ENCODE measurements at regions not wholly inside any gene's neighbourhood (a gene's known extent, or its start where the extent isn't known, plus 50 kb on each side); places are given as distances from the start of the nearest gene placed in this dataset.

DNA sequence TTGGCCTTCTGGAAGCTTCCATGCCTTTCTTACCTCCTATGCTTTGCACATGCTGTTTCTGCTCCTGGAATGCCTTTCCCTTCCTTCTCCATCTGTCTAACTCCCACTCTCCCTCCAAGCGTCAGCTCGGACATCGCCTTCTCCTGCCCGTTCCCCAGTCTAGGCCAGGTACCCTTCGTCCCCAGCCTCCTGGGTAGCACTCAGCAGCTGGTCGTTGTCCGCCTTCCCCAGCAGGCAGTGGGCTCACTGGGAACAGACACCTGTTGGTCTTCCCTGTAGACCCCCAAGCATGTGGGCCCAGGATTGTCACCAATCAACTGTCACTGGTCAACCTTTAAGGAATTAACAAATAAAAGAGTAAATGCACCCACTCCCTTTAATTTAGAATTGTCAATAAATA is 202.2 kb downstream of the RGS3 start:
- Histone ChIP-seq H3K4me3 (ENCODE audit: low read length) (no peak overlapping the region), H3K36me3 (ENCODE audit: control insufficient read depth, insufficient read depth, low read length) (no peaks in the 10 kb centered on the region), H3K27me3 (ENCODE audit: control insufficient read depth, insufficient read depth, low read length) (no peaks in the 10 kb centered on the region), H3K4me1 (ENCODE audit: control insufficient read depth, insufficient read depth, low read length) (no peaks in the 10 kb centered on the region), H3K27ac (ENCODE audit: low read length) (no peak overlapping the region), H3K9me3 (ENCODE audit: control insufficient read depth, insufficient read depth, low read length) (no peaks in the 10 kb centered on the region)
- WGBS (ENCODE audit: insufficient coverage, insufficient read length) = no CpG with 5 or more reads among the region's 7 CpGs
- no peak for DNase-seq (ENCODE audit: low read depth, low spot score)

DNA sequence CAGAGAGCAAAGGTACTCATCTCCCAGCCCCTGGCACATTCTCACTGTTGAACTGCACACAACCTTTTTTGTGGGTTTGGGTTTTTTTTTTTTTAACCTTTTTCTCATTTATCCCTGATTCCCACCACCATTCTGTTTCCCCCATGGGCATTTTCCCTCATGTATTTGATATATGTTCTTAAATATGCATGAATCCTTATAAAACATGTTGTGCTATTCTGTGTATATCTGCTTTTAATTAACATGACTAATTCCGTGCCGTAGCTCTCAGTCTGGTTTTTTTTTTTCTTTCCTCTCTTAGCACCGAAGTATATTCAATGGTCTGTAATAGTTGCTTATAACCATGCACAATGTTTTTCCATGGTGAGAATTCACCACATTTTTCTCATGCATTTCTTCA is 204.5 kb downstream of the RGS3 start:
- no peaks in the 10 kb centered on the region for H3K27me3 ChIP-seq (ENCODE audit: control insufficient read depth, insufficient read depth, low read length)
- no peaks in the 10 kb centered on the region for H3K36me3 ChIP-seq (ENCODE audit: control insufficient read depth, insufficient read depth, low read length)
- WGBS (ENCODE audit: insufficient coverage, insufficient read length) = no CpG with 5 or more reads among the region's 3 CpGs
- no peak for DNase-seq (ENCODE audit: low read depth, low spot score)
- no peak overlapping the region for H3K4me3 ChIP-seq (ENCODE audit: low read length)
- no peaks in the 10 kb centered on the region for H3K9me3 ChIP-seq (ENCODE audit: control insufficient read depth, insufficient read depth, low read length)
- no peak overlapping the region for H3K27ac ChIP-seq (ENCODE audit: low read length)
- no peaks in the 10 kb centered on the region for H3K4me1 ChIP-seq (ENCODE audit: control insufficient read depth, insufficient read depth, low read length)

DNA sequence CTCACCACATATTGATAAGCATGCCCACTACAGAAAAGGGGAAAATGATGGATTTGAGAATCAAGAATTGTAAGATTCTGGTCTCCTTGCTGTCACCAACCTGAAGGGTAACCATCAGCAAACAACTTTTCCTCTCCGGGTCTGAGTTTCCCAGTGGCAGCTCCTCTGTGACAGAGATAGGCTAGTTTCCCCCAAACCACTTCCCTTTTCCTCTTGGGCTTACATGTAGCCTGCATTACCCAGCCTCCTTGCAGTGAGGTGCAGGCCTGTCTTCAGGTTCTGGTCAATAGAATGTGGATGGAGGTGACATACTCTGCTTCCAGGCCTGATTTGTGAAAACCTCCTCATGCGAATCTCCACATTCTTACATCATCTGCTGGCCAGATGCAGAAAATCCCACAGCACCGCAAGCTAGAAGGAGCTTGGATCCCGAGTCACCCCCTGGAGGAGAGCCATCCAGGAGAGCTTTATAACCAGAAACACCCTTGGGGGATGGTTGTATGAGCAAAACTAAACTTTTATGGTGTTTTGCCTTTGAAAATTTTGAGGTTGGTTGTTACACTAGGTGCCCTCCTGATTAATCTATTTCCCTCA is 206.1 kb downstream of the RGS3 start:
- no peak for DNase-seq (ENCODE audit: low read depth, low spot score)
- H3K27ac ChIP-seq (ENCODE audit: low read length) = no peak overlapping the region
- WGBS (ENCODE audit: insufficient coverage, insufficient read length) = no CpG with 5 or more reads among the region's 4 CpGs

DNA sequence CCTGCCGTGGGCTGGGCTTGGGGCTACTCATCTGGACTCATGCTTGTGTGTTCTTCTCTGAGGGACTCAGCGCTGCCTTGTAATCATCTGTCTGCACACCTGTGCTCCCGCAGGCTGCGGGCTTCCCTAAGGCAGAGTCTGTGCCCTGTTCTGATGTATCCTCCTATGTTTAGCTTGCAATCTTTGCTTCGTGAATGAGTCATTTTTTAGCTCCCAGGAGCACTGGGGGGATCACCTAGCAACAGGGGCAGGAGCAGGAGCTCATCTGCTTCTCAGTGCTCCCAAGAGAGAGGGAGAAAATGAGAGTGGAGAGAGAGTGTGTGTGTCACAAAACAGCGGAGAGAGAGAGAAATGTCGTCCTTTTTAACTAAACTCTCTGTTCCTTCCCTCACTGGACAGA is 202.4 kb upstream of the ZNF618 start:
- H3K9me3 ChIP-seq (ENCODE audit: control insufficient read depth, insufficient read depth, low read length) = no peaks in the 10 kb centered on the region
- no peaks in the 10 kb centered on the region for H3K27me3 ChIP-seq (ENCODE audit: control insufficient read depth, insufficient read depth, low read length)
- WGBS (ENCODE audit: insufficient coverage, insufficient read length) = no CpG with 5 or more reads among the region's 7 CpGs
- H3K27ac ChIP-seq (ENCODE audit: low read length) = no peak overlapping the region
- DNase-seq (ENCODE audit: low read depth, low spot score) = no peak
- H3K4me1 ChIP-seq (ENCODE audit: control insufficient read depth, insufficient read depth, low read length) = no peaks in the 10 kb centered on the region
- H3K36me3 ChIP-seq (ENCODE audit: control insufficient read depth, insufficient read depth, low read length) = no peaks in the 10 kb centered on the region
- no peak overlapping the region for H3K4me3 ChIP-seq (ENCODE audit: low read length)

More for the DNA sequence above, 206.1 kb downstream of the RGS3 start:
- no peaks in the 10 kb centered on the region for H3K4me1 ChIP-seq (ENCODE audit: control insufficient read depth, insufficient read depth, low read length)
- no peaks in the 10 kb centered on the region for H3K9me3 ChIP-seq (ENCODE audit: control insufficient read depth, insufficient read depth, low read length)
- no peak overlapping the region for H3K4me3 ChIP-seq (ENCODE audit: low read length)
- no peaks in the 10 kb centered on the region for H3K36me3 ChIP-seq (ENCODE audit: control insufficient read depth, insufficient read depth, low read length)
- no peaks in the 10 kb centered on the region for H3K27me3 ChIP-seq (ENCODE audit: control insufficient read depth, insufficient read depth, low read length)

DNA sequence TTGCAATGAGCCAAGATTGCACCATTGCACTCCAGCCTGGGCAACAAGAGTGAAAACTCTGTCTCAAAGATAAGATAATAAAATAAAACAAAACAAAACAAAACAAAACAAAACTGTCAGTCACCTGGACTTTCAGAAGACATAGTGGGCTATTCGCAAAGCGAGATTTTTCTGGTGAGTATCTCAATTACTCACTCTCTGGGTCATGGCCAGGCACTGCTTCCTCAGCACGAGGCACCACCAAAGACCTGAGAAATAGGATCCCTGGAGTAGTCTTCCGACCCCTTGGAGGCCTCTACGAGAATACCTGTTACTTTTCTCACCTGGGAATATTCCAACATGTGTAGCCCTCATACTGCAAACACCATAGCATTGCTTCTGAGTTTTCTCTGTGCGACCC is 201.7 kb upstream of the ZNF618 start:
- H3K4me1 ChIP-seq (ENCODE audit: control insufficient read depth, insufficient read depth, low read length) = no peaks in the 10 kb centered on the region
- no peaks in the 10 kb centered on the region for H3K27me3 ChIP-seq (ENCODE audit: control insufficient read depth, insufficient read depth, low read length)
- no peak overlapping the region for H3K27ac ChIP-seq (ENCODE audit: low read length)
- no peak for DNase-seq (ENCODE audit: low read depth, low spot score)
- no peak overlapping the region for H3K4me3 ChIP-seq (ENCODE audit: low read length)
- no peaks in the 10 kb centered on the region for H3K9me3 ChIP-seq (ENCODE audit: control insufficient read depth, insufficient read depth, low read length)
- H3K36me3 ChIP-seq (ENCODE audit: control insufficient read depth, insufficient read depth, low read length) = no peaks in the 10 kb centered on the region
- no CpG with 5 or more reads among the region's 6 CpGs for WGBS (ENCODE audit: insufficient coverage, insufficient read length)

DNA sequence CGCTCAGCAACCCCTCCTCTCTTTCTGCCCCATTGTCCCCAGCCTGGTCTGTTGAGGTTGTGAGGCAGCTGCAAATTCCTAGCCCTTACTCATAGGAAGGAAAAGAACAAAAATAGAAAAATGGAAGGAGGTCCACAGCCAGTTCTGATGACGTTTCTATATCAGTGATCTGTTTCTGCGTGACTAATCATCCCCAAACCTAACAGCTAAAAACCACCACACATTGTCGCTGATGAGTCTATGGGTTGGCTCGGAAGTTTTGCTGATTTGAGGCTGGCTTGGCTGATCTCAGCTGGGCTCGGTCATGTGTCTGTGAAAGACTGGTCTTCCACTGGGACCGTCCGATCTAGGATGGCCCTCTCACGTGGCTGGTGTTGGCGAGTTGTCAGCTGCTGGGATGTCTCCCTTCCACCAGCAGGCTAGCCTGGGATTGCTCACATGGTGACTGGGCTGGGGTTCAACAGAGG is 200.6 kb upstream of the ZNF618 start:
- no peak for DNase-seq (ENCODE audit: low read depth, low spot score)
- no peaks in the 10 kb centered on the region for H3K36me3 ChIP-seq (ENCODE audit: control insufficient read depth, insufficient read depth, low read length)
- no peaks in the 10 kb centered on the region for H3K27me3 ChIP-seq (ENCODE audit: control insufficient read depth, insufficient read depth, low read length)
- H3K27ac ChIP-seq (ENCODE audit: low read length) = no peak overlapping the region
- H3K9me3 ChIP-seq (ENCODE audit: control insufficient read depth, insufficient read depth, low read length) = no peaks in the 10 kb centered on the region
- no CpG with 5 or more reads among the region's 10 CpGs for WGBS (ENCODE audit: insufficient coverage, insufficient read length)
- no peak overlapping the region for H3K4me3 ChIP-seq (ENCODE audit: low read length)
- H3K4me1 ChIP-seq (ENCODE audit: control insufficient read depth, insufficient read depth, low read length) = no peaks in the 10 kb centered on the region

DNA sequence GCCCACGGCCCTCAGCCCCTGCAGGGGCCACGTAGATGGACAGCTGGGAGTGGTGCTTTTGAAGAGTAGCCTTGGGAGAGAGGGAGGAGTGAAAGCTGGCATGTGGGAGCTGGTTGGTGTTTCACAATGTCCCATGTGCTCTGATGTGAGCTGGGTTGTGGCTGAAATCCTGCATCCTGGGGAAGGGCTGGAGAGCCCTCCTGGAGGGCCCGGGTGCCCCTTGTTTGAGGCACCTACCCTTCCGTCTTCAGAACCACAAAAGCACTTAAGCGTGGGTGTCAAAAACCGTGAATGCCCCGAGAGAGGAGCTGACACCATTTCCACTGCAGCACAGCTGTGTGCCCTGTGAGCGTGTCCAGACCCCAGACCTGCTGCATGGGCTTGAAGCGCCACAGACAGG is 199.1 kb upstream of the ZNF618 start:
- Histone ChIP-seq H3K36me3 (ENCODE audit: control insufficient read depth, insufficient read depth, low read length) (no peaks in the 10 kb centered on the region), H3K27ac (ENCODE audit: low read length) (no peak overlapping the region), H3K27me3 (ENCODE audit: control insufficient read depth, insufficient read depth, low read length) (no peaks in the 10 kb centered on the region), H3K9me3 (ENCODE audit: control insufficient read depth, insufficient read depth, low read length) (no peaks in the 10 kb centered on the region), H3K4me3 (ENCODE audit: low read length) (no peak overlapping the region), H3K4me1 (ENCODE audit: control insufficient read depth, insufficient read depth, low read length) (no peaks in the 10 kb centered on the region)
- DNase-seq (ENCODE audit: low read depth, low spot score) = no peak
- no CpG with 5 or more reads among the region's 9 CpGs for WGBS (ENCODE audit: insufficient coverage, insufficient read length)

DNA sequence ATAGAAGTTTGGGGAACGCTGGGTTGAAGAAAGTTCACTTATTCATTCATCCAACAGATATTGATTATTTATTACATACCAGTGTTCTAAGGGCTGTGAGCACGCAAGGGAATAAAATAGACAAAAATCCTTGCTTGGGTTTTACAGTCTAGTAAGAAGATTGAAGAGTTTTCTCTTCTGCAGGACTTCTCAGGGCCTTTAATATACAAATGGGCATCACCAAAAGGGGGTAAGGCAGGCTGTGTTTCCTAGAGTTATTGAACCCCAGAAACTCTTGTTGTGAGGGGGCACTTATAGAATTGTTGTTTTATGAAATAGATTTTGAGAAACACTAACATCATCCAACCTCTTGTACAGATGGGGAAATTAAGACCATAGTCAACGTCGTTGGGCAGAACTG is 198.5 kb upstream of the ZNF618 start:
- Histone ChIP-seq H3K4me1 (ENCODE audit: control insufficient read depth, insufficient read depth, low read length) (no peaks in the 10 kb centered on the region), H3K36me3 (ENCODE audit: control insufficient read depth, insufficient read depth, low read length) (no peaks in the 10 kb centered on the region), H3K4me3 (ENCODE audit: low read length) (no peak overlapping the region), H3K27me3 (ENCODE audit: control insufficient read depth, insufficient read depth, low read length) (no peaks in the 10 kb centered on the region), H3K9me3 (ENCODE audit: control insufficient read depth, insufficient read depth, low read length) (no peaks in the 10 kb centered on the region), H3K27ac (ENCODE audit: low read length) (no peak overlapping the region)
- DNase-seq (ENCODE audit: low read depth, low spot score) = no peak
- WGBS (ENCODE audit: insufficient coverage, insufficient read length) = no CpG with 5 or more reads among the region's 4 CpGs

DNA sequence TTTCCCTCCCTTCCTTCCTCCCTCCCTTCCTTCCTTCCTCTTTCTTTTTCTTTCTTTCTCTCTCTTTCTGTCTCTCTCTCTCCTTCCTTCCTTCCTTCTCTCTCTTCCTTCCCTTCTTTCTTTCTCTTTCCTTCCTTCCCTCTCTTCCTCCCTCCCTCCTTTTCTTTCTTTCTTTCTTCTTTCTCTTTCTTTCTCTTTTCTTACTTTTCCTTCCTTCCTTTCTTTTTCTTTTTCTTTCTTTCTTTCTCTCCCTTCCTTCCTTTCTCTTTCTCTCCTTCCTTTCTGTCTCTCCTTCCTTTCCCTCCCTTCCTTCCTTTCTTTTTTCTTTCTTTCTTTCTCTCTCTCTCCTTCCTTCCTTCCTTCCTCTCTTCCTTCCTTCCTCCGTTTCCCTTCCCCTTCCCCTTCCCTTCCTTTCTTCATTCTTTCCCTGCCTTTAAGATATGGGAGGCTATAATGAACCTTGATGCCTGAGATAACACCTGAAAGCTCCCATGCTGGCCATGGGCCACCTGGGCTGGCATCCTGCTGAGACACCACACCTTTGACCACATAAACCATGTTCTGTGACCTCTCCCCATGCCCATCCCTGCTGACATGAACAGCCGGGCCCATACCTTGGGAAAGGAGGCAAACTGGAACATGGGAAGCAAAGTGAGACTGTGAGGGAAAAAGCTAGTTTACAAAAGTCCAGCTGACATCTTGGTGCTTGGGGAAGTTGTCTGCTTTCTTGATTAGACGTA is 197.8 kb upstream of the ZNF618 start:
- no peaks in the 10 kb centered on the region for H3K9me3 ChIP-seq (ENCODE audit: control insufficient read depth, insufficient read depth, low read length)
- no peak overlapping the region for H3K27ac ChIP-seq (ENCODE audit: low read length)
- WGBS (ENCODE audit: insufficient coverage, insufficient read length) = no CpG with 5 or more reads among the region's 3 CpGs
- no peaks in the 10 kb centered on the region for H3K36me3 ChIP-seq (ENCODE audit: control insufficient read depth, insufficient read depth, low read length)
- H3K4me3 ChIP-seq (ENCODE audit: low read length) = no peak overlapping the region
- H3K27me3 ChIP-seq (ENCODE audit: control insufficient read depth, insufficient read depth, low read length) = no peaks in the 10 kb centered on the region
- no peaks in the 10 kb centered on the region for H3K4me1 ChIP-seq (ENCODE audit: control insufficient read depth, insufficient read depth, low read length)
- DNase-seq (ENCODE audit: low read depth, low spot score) = no peak

DNA sequence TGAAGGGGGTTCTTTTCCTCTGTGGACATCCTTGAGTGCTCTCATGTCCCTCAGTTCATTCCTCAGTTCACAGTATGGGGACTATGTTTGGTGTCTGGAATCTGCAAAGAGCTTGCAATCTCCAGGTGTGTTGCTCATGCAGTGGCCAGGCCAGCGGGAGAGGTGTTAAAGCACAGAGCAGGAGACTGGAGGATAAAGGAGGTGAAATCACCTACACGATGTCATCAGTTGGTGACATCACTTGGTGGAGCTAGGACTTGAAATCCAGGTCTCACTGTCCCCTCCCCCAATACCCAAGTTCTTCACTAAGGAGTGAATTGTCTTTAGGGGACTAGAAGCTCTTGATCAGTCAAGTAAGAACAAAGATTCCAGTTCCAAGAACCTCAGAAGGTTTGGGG is 197.3 kb upstream of the ZNF618 start:
- no CpG with 5 or more reads among the region's 2 CpGs for WGBS (ENCODE audit: insufficient coverage, insufficient read length)
- H3K36me3 ChIP-seq (ENCODE audit: control insufficient read depth, insufficient read depth, low read length) = no peaks in the 10 kb centered on the region
- H3K27me3 ChIP-seq (ENCODE audit: control insufficient read depth, insufficient read depth, low read length) = no peaks in the 10 kb centered on the region
- H3K4me1 ChIP-seq (ENCODE audit: control insufficient read depth, insufficient read depth, low read length) = no peaks in the 10 kb centered on the region
- no peak overlapping the region for H3K4me3 ChIP-seq (ENCODE audit: low read length)
- no peaks in the 10 kb centered on the region for H3K9me3 ChIP-seq (ENCODE audit: control insufficient read depth, insufficient read depth, low read length)
- no peak overlapping the region for H3K27ac ChIP-seq (ENCODE audit: low read length)
- no peak for DNase-seq (ENCODE audit: low read depth, low spot score)

DNA sequence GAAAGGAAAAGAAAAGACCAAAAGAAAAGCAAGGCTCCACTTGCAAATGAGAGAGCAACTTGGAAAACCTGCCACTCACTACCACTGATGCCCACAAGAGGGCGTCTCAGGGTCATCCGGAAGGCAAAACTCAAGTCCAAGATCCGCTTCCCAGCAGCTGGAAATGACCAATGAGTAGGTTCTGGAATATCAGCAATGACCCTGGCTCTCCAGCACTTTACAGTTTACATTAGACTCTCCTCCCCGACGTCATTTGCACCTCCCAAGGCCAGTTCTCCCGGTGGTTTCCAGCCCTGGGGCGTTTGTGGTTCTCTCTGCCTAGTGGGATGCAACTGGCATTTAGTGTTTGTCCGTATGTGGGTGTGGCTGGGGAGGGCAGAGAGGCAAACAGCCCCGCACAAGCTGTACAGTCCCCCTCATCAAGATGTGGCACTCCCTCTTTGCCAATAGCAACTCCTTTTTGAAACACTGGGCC is 193.8 kb upstream of the ZNF618 start:
- no peak overlapping the region for H3K4me3 ChIP-seq (ENCODE audit: low read length)
- H3K9me3 ChIP-seq (ENCODE audit: control insufficient read depth, insufficient read depth, low read length) = no peaks in the 10 kb centered on the region
- H3K27ac ChIP-seq (ENCODE audit: low read length) = no peak overlapping the region
- no peaks in the 10 kb centered on the region for H3K36me3 ChIP-seq (ENCODE audit: control insufficient read depth, insufficient read depth, low read length)
- DNase-seq (ENCODE audit: low read depth, low spot score) = peak; percentile 78
- peaks cover 6% of the 10 kb centered on the region; the same call in 1 of the 2 replicates for H3K27me3 ChIP-seq (ENCODE audit: control insufficient read depth, insufficient read depth, low read length)
- WGBS (ENCODE audit: insufficient coverage, insufficient read length) = no CpG with 5 or more reads among the region's 9 CpGs
- H3K4me1 ChIP-seq (ENCODE audit: control insufficient read depth, insufficient read depth, low read length) = no peaks in the 10 kb centered on the region
